ENCODE measurements at regions not wholly inside any gene's neighbourhood (a gene's known extent, or its start where the extent isn't known, plus 50 kb on each side); places are given as distances from the start of the nearest gene placed in this dataset.

DNA sequence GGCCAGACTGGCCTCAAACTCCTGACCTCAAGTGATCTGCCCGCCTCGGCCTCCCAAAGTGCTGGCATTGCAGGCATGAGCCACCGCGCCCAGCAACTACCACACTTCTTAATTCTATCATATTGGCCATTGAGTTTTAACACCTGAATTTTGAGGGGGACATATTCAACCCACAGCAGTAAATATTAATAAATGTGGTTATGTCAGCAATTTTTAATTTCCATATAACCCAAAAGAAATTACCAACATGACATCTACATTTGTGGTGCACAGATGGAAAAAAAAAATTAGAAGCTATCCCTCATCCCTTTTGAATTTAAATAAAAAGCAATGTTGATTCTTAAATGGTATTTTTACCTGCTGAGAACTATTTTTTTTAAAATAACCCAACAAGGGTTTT, 88.7 kb downstream of the SLITRK6 start:
- TF ChIP-seq, protein P1, sequence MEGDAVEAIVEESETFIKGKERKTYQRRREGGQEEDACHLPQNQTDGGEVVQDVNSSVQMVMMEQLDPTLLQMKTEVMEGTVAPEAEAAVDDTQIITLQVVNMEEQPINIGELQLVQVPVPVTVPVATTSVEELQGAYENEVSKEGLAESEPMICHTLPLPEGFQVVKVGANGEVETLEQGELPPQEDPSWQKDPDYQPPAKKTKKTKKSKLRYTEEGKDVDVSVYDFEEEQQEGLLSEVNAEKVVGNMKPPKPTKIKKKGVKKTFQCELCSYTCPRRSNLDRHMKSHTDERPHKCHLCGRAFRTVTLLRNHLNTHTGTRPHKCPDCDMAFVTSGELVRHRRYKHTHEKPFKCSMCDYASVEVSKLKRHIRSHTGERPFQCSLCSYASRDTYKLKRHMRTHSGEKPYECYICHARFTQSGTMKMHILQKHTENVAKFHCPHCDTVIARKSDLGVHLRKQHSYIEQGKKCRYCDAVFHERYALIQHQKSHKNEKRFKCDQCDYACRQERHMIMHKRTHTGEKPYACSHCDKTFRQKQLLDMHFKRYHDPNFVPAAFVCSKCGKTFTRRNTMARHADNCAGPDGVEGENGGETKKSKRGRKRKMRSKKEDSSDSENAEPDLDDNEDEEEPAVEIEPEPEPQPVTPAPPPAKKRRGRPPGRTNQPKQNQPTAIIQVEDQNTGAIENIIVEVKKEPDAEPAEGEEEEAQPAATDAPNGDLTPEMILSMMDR (IDR thresholded peaks at IDR 0.05; ENCODE audit: poor library complexity) = no peak
- TF ChIP-seq EZH2 (IDR thresholded peaks at IDR 0.05; ENCODE audit: borderline replicate concordance) = no peak
